ENCODE measurements at regions not wholly inside any gene's neighbourhood (a gene's known extent, or its start where the extent isn't known, plus 50 kb on each side); places are given as distances from the start of the nearest gene placed in this dataset.

DNA sequence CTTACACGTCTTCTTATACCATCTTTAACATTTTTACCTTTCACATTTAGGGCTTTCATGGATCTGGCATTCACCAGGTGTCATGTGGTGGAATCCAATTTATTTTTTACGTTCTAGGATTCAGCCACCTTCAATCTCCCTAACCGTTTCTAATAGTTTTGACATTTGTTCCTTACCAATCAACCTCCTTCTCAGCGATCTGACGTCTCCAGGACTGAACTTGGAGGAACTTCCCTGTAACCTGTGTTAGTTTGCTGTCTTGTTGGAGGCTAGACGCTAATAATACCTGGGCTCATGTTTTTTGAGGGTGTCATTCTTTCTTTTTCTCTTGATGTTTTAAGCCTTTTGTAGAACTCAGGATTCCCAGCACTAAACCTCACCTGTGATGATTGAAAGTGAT, 351.6 kb downstream of the THBS2 start:
- no peak for TF ChIP-seq POLR2A (IDR thresholded peaks at IDR 0.05)
- TF ChIP-seq, protein P1, sequence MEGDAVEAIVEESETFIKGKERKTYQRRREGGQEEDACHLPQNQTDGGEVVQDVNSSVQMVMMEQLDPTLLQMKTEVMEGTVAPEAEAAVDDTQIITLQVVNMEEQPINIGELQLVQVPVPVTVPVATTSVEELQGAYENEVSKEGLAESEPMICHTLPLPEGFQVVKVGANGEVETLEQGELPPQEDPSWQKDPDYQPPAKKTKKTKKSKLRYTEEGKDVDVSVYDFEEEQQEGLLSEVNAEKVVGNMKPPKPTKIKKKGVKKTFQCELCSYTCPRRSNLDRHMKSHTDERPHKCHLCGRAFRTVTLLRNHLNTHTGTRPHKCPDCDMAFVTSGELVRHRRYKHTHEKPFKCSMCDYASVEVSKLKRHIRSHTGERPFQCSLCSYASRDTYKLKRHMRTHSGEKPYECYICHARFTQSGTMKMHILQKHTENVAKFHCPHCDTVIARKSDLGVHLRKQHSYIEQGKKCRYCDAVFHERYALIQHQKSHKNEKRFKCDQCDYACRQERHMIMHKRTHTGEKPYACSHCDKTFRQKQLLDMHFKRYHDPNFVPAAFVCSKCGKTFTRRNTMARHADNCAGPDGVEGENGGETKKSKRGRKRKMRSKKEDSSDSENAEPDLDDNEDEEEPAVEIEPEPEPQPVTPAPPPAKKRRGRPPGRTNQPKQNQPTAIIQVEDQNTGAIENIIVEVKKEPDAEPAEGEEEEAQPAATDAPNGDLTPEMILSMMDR (IDR thresholded peaks at IDR 0.05): no peak
